Bone marrow (tissue), 2 donors: ENCODE measurements at regions not wholly inside any gene's neighbourhood (a gene's known extent, or its start where the extent isn't known, plus 50 kb on each side); places are given as distances from the start of the nearest gene placed in this dataset.
A peak's percentile ranks its signal among the peaks of the same experiment; 100 is the strongest.
"Not testable (repeated sequence)": the region's sequence is repeated elsewhere in the genome, so short reads cannot be mapped to it uniquely, and the experiment has no call there.

Experiments
- DNase-seq, 2 donors: peaks; one replicate each; lab custom pipeline; 2025; lab: John Stamatoyannopoulos, UW

DNA sequence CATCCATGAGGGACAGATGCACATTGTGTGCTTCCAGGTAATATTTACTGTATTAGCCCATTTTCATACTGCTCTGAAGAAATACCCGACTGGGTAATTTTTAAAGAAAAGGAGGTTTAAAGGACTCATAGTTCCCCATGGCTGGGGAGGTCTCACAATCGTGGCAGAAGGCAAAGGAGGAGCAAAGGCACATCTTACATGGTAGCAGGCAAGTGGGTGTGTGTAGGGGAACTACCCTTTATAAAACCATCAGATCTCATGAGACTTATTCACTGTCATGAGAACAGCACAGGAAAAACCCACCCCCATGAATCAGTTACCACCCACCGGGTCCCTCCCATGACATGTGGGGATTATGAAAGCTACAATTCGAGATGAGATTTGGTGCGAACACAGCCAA lies 148.8 kb upstream of the FBXL17 start:
- no peak for DNase-seq

DNA sequence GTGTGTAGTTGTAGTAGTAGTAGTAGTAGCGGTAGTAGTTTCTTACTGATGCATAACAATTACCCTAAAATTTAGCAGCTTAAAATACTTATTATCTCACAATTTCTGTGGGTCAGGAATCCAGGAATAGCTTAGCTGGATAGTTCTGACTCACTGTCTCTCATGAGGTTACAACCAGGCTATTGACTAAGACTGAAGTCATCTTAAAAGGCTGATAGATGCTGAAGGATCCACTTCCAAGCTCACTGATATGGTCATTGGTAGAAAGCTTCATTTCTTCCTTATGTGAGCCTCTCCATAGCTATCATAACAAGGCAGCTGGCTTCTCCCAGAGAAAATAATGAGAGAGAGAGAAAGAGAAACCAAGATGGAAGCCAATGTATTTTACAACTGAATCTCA lies 147.5 kb upstream of the FBXL17 start:
- DNase-seq, result no peak

DNA sequence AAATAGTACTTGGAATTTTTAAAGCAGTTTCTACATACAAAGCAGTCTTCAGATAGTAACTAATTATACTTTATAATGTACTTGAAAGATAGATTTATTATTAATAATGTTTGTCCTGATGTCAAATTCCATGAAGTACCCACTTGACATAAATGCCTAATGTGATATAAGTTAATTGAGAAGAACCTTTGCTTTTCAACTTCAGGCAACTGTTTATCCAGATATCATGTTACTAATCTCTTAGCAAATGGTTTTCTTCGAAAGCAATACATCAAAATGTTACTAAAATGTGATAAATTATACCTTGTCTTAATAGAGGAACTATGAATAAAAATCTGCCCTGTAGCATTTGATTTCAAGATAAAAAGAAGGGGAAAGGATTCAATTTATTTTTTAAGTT lies 146.8 kb upstream of the FBXL17 start:
- DNase-seq, result no peak

DNA sequence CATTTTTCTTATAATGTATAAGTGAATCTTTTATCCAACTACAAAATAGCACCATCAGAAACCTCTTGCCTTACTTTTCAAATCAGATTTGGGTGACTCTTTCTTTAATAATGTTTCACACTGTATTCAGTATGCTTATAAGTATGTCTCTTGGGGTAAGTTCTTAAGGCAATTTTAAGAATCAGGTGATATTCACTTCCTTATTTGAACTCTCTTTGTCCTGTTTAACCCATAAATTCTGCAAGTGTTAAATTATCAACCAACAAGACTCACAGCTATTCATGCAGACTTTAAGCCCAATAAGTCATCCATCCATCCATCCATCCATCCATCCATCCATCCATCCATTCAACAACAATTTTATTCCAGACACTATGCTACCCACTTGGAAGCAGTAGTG lies 142.7 kb upstream of the FBXL17 start:
- DNase-seq, result no peak

DNA sequence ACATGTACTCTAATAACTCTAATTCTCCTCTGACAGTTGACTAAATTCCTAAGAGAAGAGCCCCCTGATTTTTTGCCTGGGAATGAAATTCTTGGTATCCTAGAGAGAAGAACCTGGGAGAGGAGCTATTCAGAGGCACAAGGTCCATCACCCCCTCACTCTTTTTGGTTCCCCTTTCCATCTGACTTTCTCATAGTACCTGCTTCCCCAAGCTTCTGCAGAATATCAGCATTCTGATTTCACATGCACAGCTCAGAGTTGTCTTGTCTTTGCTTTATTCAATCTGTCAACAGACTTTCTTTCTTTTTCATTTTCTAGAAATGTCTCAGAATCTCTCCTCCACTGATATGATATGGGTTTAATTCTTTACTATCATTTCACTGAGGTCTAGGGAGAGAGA lies 141.5 kb upstream of the FBXL17 start:
- DNase-seq, result no peak

DNA sequence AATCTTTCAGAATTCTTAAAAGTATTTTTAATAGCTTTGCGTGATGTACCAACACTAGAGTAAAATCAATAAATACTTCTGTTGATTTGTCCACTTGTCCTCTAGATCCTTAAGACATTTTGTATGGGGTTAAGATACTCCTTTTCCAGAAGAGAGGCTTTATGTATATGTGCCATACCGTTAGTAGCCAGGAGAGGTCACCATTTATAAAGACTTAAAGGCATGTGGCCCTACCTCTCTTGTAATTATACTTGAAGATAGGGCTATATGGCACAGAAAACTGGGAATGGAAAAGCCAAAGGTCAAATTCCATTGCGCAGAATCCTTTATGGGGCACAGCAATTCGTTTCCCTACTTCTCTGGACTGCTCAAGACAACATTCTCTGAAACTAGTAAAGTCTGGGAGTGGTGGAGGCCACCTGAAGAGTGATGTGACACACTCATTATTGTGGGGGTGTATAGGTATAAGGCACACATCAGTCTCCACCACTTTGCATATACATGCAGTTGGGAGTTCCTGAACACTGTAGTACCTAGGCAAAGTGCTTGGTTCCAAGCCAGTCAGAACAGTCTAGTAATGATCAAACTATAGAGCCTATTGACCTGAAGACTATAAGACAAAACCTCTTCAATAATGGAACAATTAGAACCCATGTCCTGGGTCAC lies 140.1 kb upstream of the FBXL17 start:
- DNase-seq, result peak in 1 of 2 donors; percentile 5

DNA sequence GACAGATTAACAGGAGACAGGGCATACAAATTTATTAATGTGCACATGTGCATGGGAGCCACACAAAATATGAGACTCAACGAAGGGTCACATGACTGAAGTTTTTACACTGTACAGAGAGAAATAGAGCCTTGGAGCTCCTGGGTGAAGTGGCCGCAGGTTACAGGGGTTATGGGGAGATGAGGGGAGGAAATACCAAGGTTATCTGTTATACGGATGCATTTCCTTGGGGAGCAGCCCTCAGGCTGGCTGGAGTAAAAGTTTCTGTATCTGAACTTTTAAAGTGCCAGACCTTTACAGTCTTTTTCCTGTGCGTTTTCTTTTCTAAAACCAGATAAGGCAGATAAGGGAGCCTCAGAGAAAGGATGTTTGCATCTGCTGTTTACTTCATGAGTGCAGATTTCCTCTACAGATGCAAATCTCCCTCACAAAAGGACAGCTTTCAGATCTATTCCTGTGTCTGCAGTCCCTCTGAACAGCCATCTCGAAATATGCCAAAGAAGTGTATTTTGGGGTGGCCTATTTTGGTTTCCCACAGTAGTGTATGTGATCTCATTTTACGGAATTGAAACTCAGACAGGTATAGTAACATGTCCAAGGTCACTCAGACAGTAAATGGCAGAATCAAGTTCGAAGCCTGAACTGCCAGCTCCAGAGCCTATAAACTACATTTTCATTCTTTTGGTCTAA lies 139.3 kb upstream of the FBXL17 start:
- DNase-seq, result no peak

DNA sequence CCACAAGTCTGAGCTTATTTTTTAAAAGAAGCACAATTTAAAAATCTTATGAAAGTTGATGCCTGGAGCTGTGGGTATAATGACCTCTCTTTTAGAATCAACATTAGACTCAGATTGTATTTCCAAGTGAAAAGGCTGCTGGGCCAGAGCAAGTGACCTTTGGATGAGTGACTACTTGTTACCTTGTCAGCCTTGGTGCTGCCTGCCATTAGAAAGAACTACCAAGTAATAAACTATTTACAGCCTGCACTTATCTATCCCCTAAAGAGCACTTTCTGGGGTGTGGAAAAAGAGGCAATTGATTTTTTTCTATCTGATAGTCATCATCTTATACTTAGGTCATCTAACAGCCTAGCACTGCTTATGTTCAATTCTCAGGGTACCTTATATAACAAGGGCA lies 134.9 kb upstream of the FBXL17 start:
- no peak for DNase-seq

DNA sequence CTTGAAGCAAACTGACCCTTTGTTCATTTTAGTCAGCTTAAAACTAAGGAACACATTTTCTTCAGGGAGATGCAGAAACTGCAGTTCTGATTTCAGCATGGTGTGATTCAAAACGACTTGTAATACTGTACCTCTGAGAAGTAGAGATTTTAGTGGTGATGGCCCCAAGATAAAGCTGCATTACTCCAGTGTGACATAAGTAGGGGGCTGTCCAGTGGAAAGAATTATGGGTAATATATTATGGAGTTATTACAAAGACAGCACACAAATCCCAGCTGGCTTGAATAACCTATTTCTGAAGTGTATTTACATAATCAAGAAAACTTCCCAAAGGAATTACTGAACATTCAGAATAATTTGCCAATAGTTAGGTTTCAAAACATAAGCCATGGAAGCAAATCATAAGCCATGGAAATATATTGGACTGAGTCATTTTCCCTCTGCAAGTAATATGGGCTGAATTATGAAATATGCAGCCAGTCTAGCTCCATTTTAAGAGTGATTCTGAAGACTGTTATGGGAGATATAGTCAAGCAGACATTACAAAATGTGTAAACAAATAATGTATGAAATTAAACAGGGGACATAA lies 133.7 kb upstream of the FBXL17 start:
- no peak for DNase-seq

DNA sequence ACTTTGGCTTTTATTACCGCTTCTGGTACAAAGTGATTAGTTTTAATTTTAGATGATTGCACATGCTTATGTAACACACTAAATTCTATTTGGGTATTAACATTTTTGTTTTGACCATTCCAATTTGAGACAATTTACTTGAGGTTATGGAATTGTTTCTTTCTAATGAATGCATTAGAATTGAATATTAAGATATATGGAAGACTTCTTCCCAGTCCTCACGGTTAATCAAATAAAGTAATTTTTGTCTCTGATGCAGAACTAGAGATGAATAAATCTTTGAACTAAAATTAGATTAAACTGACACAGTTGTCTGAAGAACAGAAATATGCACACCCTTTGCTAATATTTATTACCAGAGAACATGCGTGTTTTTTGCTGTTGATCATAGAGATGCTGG lies 127.1 kb upstream of the FBXL17 start:
- DNase-seq, result no peak

DNA sequence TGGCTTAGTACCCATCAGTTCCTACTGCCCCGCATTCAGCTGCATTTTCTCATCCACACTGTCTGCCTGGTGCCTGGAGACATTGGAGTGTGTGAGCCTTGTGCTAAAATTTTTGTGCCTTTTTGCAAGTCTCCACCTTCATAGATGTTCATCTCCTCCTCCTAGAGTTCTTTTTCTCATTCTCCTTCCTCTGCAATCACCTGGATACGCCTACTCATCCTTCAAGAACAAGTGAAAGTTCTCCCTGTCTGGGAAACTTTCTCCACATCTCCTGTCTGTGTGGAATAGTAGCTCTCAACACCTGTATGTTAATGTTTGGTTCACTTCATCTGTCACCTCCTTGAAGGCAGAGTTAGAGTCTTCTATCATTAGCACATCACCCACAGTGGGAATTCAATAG lies 125.7 kb upstream of the FBXL17 start:
- DNase-seq, result no peak

DNA sequence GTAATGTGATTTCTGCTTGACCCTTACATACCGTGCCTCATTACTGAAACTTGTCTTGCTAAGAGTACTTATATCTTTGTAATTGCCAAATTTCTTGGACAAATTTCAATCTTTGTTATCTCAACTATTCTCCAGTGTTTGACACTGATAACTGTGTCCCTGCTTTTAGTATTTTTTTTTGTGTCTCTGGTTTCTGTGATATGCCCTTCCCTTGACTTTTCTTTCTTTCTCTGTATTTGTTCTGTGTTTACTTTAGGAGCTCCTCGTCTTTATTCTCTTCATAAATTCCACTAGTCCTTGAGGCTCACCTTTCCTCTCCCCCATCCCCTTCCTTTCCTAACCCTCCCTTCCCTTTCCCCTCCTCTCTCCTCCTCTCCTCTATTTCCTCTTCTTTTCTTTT lies 123.7 kb upstream of the FBXL17 start:
- no peak for DNase-seq

DNA sequence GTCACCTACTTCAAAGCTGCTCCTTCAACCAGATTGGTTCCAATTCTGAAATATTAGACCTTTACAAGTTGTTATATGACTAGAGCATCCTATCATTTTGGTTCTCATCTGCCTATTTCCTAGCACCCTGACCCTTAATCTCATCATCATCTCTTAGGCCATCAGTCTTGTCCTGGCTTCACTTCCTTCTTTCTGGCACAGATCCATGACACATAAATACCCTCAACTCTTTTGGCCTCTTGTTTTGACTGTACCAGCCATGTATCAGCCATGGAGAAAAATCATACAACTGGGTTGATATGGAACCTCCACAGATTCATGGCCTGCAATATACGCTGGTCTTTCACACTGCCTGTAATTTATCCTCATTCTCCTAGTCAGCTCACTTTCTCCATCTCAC lies 123.1 kb upstream of the FBXL17 start:
- DNase-seq, result no peak

DNA sequence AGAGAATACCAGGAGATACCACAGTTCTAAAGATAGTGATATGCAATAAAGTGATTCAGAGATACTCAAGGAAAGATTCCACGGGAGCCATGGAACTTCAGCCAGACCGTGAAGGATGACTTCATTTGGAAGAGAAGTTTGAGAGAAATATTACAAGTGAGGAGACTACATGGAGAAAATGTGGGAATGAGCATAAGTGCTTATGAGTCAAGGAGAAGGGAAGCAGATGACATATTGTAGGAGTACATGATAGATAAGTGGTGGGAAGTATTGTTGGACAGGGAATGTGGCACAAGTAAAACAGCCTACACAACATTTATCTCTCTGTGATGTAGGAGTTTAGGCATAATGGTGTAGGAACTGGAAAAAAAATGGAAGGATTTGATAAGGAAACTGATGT lies 122.1 kb upstream of the FBXL17 start:
- DNase-seq, result no peak

DNA sequence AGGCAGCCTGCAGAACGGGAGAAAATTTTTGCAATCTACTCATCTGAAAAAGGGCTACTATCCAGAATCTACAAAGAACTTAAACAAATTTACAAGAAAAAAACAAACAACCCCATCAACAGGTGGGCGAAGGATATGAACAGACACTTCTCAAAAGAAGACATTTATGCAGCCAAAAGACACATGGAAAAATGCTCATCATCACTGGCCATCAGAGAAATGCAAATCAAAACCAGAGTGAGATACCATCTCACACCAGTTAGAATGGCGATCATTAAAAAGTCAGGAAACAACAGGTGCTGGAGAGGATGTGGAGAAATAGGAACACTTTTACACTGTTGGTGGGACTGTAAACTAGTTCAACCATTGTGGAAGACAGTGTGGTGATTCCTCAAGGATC lies 113.7 kb upstream of the FBXL17 start:
- DNase-seq, result not testable (repeated sequence)

DNA sequence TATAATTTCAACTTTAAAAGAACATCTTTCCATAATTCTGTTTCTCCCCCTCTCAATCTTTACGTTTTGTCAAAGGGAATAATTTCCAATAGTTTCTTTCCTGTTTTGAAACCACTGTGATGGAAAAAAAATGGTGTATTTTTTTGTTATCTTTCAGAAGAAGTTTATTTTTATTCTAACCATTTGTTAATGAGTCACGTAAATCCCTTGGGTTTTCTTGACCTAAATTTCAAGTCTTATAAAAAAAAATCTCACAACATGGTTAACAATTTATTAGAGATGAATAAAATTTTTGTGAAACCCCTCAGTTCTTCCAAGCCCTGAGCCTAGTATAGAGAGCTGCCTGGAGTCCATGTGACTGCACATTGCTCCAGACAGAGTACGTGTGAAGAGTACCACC lies 106.1 kb upstream of the FBXL17 start:
- no peak for DNase-seq

DNA sequence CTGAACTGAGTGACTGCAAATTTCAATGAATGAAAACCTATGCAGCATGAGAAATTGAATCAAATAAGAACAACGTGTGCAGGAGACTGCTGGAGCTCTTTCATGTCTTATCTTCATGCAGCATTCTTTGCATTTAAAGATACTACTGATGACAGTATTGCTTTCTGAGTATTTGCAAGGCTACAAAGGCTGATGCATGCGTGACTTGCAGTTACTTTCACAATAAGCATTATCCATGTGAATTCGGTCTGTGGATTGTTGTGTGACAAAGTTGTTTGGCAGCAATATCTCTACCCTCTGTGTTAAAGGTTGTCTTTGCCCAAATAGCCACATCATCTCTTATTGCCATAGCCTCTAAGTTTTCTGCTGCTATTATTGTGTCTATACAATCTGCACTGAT lies 102.1 kb upstream of the FBXL17 start:
- DNase-seq, result no peak

DNA sequence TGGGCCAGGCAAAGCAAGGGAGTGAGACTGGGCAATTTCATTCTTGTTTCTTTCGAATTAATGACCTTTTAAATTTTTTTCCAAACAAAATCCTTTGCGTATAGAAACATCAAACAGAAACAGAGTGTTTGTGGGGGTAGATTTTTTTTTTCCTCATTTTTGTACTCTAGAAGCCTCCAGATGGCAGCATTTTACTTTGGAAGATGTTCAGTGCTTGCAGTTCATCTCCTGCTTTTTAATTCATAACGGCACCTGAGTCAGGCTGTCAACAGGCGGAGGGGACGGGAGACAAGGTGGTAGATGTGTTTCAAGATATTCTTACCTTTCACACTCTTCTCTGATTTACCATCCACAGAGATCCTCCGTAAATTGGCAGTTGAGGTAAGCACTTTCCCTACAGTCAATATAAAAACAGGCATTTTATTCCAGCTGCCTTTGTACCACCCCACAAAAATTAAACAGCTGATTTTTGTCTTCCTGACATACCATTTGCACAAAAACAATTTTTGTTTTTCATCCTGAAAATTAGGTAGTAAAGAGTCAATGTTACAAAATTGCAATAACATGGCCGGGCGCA lies 99.5 kb upstream of the FBXL17 start:
- DNase-seq, result peak in 1 of 2 donors; percentile 1

DNA sequence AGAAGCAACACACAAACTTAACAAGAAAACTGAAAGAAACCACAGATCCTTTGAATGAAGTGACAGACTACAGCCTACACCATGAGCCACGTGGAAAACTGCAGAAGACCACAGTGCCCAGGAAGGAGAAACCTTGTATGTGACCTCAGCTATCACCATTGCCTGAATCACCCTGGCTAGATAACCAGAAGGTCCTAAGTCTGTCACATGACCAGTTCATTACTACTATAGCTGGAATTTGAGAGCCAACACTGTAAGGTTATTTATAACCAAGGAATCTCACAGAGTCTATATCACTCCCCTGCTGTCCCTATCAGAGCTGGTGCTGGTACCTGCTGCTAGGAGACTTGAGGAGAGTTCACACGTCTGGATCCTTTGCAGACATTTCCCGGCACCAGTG lies 90.3 kb upstream of the FBXL17 start:
- no peak for DNase-seq

DNA sequence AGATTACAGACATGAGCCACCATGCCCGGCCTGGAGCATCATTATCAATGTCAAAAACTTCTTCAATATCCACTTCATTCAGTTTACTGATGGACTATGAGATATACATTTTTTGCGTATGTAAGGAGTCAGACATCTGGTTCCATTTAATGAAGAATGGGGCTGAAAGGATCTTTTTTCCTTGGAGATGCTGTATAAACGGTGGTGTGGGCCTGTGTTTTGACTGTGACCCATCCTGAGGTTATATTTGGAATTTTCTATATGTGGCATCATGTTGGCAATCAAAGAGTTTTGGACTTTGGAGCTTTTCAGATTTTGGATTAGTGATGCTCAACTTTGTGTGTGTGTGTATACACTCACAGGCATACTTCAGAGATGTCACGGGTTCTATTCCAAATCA lies 85.7 kb upstream of the FBXL17 start:
- DNase-seq, result no peak

DNA sequence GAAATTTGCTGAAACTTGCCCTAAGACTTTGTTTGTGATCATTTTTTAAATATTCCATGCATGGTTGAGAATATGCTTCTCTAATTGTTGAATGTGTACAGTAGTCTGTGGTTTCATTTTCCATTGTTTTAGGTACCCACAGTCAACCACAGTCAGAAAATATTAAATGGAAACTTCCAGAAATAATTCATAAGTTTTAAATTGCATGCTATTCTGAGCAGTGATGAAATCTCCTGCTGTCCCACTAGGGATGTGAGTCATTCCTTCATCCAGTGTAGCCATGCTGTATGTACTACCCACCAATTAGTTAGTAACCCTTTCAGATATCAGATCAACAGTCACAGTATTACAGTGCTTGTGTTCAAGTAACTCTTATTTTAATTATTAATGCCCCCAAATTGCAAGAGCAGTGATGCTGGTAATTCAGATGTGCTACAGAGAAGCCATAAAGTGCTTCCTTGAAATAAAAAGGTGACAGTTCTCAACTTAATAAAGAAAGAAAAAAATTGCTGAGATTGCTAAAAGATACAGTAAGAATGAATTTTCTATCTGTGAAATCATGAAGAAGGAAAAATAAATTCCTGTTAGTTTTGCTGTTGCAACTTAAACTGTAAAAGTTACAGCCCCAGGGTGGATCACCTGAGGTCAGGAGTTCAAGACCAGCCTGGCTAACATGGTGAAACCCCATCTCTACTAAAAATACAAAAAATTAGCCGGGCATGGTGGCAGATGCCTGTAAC lies 79.9 kb upstream of the FBXL17 start:
- DNase-seq, result no peak

DNA sequence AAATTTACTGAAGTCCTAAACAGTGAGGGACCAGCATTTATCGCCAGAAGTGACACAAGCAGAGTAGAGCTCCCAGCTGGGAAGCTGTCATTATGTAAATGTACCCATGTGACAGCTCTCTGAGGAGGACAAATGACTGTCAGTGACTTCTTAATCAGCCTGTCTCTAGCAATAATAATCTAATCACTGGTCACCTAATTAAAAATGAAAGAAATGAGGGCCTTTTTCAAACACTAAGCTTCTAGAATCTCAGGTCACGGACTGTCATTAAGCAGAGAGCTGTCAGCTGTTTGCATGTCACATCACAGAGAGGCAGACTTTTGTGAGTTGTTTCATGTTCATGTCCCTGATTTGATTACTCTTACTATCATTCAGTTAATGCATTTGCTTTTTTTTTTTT lies 77.9 kb upstream of the FBXL17 start:
- no peak for DNase-seq

DNA sequence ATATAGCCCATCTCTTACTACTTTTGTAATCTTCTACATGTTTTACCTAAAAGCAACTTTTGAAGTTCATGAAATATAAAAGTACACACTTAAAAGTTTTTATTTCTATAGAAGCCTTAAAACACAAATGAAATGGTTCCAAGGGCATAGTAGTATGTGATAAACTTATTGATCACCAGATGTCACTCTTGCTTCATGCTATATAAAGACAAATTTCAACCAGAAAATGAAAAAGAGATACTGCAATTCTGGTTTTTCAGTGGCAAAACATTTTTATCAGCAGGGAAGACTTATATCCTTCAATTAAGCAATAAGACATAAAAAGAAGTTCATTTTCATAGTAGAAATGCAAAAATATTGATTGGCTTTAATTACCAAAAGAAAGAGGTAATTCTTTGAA lies 69.4 kb upstream of the FBXL17 start:
- DNase-seq, result no peak
